PC-9 (cell line): ENCODE measurements at regions not wholly inside any gene's neighbourhood (a gene's known extent, or its start where the extent isn't known, plus 50 kb on each side); places are given as distances from the start of the nearest gene placed in this dataset.

Experiments used
- CTCF ChIP-seq: fragments of 200-600 bp; sonication (generic); conservative IDR thresholded peaks from 2 replicates; pipeline ENCODE4 v1.6.1; 2017; ENCODE audit warnings: mixed run types, antibody characterized with exemption, mild to moderate bottlenecking, moderate library complexity
- EZH2 ChIP-seq: fragments of 200-600 bp; sonication (generic); IDR thresholded peaks from 2 replicates; pipeline ENCODE4 v1.8.0; 2017; ENCODE audit warnings: antibody characterized with exemption, low read depth

GRCh38 chrX:148156986-148157385, 175.8 kb downstream of the FMR1NB start:
- no peak for TF ChIP-seq CTCF
- no peak for TF ChIP-seq EZH2
